Gastrocnemius medialis (tissue), 4 donors: ENCODE measurements at regions not wholly inside any gene's neighbourhood (a gene's known extent, or its start where the extent isn't known, plus 50 kb on each side); places are given as distances from the start of the nearest gene placed in this dataset.

Source experiments
- POLR2A ChIP-seq, 2 donors: fragments of 450-650 bp; IDR thresholded peaks; one replicate each; pipeline ENCODE4 v1.6.1; 2017; ENCODE audit warnings: antibody characterized with exemption in 2 of 2, mild to moderate bottlenecking in 2 of 2, moderate library complexity in 2 of 2
- TF ChIP-seq, protein P1 (sequence below), 5 experiments: fragments of 450-650 bp in 3 of 5; fragments of 200-600 bp in 2 of 5; sonication (generic) in 2 of 5; IDR thresholded peaks in 4 of 5; conservative IDR thresholded peaks in 1 of 5; 1 replicate in 4 of 5; 2 replicates in 1 of 5; pipeline ENCODE4 v1.5.1; 2016 to 2019; ENCODE audit warnings: antibody characterized with exemption in 5 of 5, mild to moderate bottlenecking in 3 of 5, moderate library complexity in 3 of 5

DNA sequence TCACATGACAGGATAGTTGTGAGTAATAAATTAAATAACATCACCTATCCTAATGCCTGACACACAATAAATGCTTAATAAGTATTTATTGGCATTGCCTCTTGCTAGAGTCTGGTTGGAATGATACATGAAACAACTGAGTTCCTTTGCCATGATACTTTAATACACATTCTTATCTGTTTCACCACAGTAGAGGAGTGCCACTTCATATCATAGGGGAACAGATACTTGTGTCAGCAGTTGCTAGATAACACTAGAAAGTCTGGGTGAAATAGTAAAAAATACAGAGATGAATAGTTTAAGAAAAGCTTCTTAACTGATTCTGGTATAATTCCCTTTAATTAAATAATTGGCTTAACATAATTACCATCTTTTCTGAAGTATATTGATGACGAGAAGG lies 380.0 kb upstream of the GOLIM4 start:
- TF ChIP-seq, protein P1, sequence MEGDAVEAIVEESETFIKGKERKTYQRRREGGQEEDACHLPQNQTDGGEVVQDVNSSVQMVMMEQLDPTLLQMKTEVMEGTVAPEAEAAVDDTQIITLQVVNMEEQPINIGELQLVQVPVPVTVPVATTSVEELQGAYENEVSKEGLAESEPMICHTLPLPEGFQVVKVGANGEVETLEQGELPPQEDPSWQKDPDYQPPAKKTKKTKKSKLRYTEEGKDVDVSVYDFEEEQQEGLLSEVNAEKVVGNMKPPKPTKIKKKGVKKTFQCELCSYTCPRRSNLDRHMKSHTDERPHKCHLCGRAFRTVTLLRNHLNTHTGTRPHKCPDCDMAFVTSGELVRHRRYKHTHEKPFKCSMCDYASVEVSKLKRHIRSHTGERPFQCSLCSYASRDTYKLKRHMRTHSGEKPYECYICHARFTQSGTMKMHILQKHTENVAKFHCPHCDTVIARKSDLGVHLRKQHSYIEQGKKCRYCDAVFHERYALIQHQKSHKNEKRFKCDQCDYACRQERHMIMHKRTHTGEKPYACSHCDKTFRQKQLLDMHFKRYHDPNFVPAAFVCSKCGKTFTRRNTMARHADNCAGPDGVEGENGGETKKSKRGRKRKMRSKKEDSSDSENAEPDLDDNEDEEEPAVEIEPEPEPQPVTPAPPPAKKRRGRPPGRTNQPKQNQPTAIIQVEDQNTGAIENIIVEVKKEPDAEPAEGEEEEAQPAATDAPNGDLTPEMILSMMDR (IDR thresholded peaks at IDR 0.05 in 4 of 5, conservative IDR thresholded peaks at IDR 0.05 in 1 of 5), result no peak
- no peak for TF ChIP-seq POLR2A (IDR thresholded peaks at IDR 0.05)
